ENCODE measurements at regions not wholly inside any gene's neighbourhood (a gene's known extent, or its start where the extent isn't known, plus 50 kb on each side); places are given as distances from the start of the nearest gene placed in this dataset.

- no peak for DNase-seq (ENCODE audit: low read depth)
- Histone ChIP-seq H3K4me3 (ENCODE audit: low read depth, low read length) (no peak overlapping the region), H3K36me3 (ENCODE audit: control insufficient read depth, insufficient read depth, low read length) (no peaks in the 10 kb centered on the region), H3K27me3 (ENCODE audit: control insufficient read depth, insufficient read depth, low read length) (no peaks in the 10 kb centered on the region)
- no peak for TF ChIP-seq CTCF (IDR thresholded peaks at IDR 0.05; ENCODE audit: insufficient read depth, low read length, poor library complexity, severe bottlenecking)
Measured at GRCh38 chr3:180223268-180223667, 186.5 kb upstream of the PEX5L start.

- H3K36me3 ChIP-seq (ENCODE audit: control insufficient read depth, insufficient read depth, low read length): no peaks in the 10 kb centered on the region
- H3K4me3 ChIP-seq (ENCODE audit: low read depth, low read length): no peak overlapping the region
- TF ChIP-seq CTCF (IDR thresholded peaks at IDR 0.05; ENCODE audit: insufficient read depth, low read length, poor library complexity, severe bottlenecking): no peak
- H3K27me3 ChIP-seq (ENCODE audit: control insufficient read depth, insufficient read depth, low read length): no peaks in the 10 kb centered on the region
- no peak for DNase-seq (ENCODE audit: low read depth)
Measured at GRCh38 chr3:180229113-180229512, 192.4 kb upstream of the PEX5L start.

- Histone ChIP-seq H3K36me3 (ENCODE audit: control insufficient read depth, insufficient read depth, low read length) (no peaks in the 10 kb centered on the region), H3K4me3 (ENCODE audit: low read depth, low read length) (no peak overlapping the region), H3K27me3 (ENCODE audit: control insufficient read depth, insufficient read depth, low read length) (no peaks in the 10 kb centered on the region)
- no peak for TF ChIP-seq CTCF (IDR thresholded peaks at IDR 0.05; ENCODE audit: insufficient read depth, low read length, poor library complexity, severe bottlenecking)
- no peak for DNase-seq (ENCODE audit: low read depth)
Measured at GRCh38 chr3:180239939-180240338, 203.2 kb upstream of the PEX5L start.

- DNase-seq (ENCODE audit: low read depth): no peak
- H3K4me3 ChIP-seq (ENCODE audit: low read depth, low read length): no peak overlapping the region
- no peak for TF ChIP-seq CTCF (IDR thresholded peaks at IDR 0.05; ENCODE audit: insufficient read depth, low read length, poor library complexity, severe bottlenecking)
- no peaks in the 10 kb centered on the region for H3K36me3 ChIP-seq (ENCODE audit: control insufficient read depth, insufficient read depth, low read length)
- no peaks in the 10 kb centered on the region for H3K27me3 ChIP-seq (ENCODE audit: control insufficient read depth, insufficient read depth, low read length)
Measured at GRCh38 chr3:180246688-180247195, 210.0 kb upstream of the PEX5L start.

- no peak for TF ChIP-seq CTCF (IDR thresholded peaks at IDR 0.05; ENCODE audit: insufficient read depth, low read length, poor library complexity, severe bottlenecking)
- Histone ChIP-seq H3K4me3 (ENCODE audit: low read depth, low read length) (no peak overlapping the region), H3K27me3 (ENCODE audit: control insufficient read depth, insufficient read depth, low read length) (no peaks in the 10 kb centered on the region), H3K36me3 (ENCODE audit: control insufficient read depth, insufficient read depth, low read length) (no peaks in the 10 kb centered on the region)
- DNase-seq (ENCODE audit: low read depth): no peak
Measured at GRCh38 chr3:180250172-180250571, 213.4 kb upstream of the PEX5L start.

- TF ChIP-seq CTCF (IDR thresholded peaks at IDR 0.05; ENCODE audit: insufficient read depth, low read length, poor library complexity, severe bottlenecking): no peak
- DNase-seq (ENCODE audit: low read depth): no peak
Measured at GRCh38 chr3:180252683-180253082, 215.9 kb upstream of the PEX5L start.

More at GRCh38 chr3:180252683-180253082, 215.9 kb upstream of the PEX5L start:
- H3K27me3 ChIP-seq (ENCODE audit: control insufficient read depth, insufficient read depth, low read length): no peaks in the 10 kb centered on the region
- no peak overlapping the region for H3K4me3 ChIP-seq (ENCODE audit: low read depth, low read length)
- no peaks in the 10 kb centered on the region for H3K36me3 ChIP-seq (ENCODE audit: control insufficient read depth, insufficient read depth, low read length)

Measured in kidney epithelial cell (primary cell).